Osteocyte (in vitro differentiated cells): ENCODE measurements at regions not wholly inside any gene's neighbourhood (a gene's known extent, or its start where the extent isn't known, plus 50 kb on each side); places are given as distances from the start of the nearest gene placed in this dataset.

Source experiments
- DNase-seq: peaks from one replicate; pipeline ENCODE4 v3.0.0; 2021; ENCODE audit warnings: mixed read lengths; ENCODE audit not compliant: unreplicated experiment; ENCODE audit errors: extremely low spot score
- H3K27ac Mint-ChIP-seq: one replicate; pipeline ENCODE4 v1.8.0; 2021; ENCODE audit warnings: mild to moderate bottlenecking, mixed read lengths; ENCODE audit not compliant: unreplicated experiment
- H3K27me3 Mint-ChIP-seq: one replicate; pipeline ENCODE4 v1.8.0; 2021; ENCODE audit warnings: mixed read lengths; ENCODE audit not compliant: unreplicated experiment
- H3K36me3 Mint-ChIP-seq: one replicate; pipeline ENCODE4 v1.8.0; 2021; ENCODE audit warnings: mixed read lengths; ENCODE audit not compliant: unreplicated experiment
- H3K4me1 Mint-ChIP-seq: one replicate; pipeline ENCODE4 v1.8.0; 2021; ENCODE audit warnings: mixed read lengths; ENCODE audit not compliant: unreplicated experiment
- H3K4me3 Mint-ChIP-seq: one replicate; pipeline ENCODE4 v1.8.0; 2021; ENCODE audit warnings: mild to moderate bottlenecking, moderate library complexity, mixed read lengths; ENCODE audit not compliant: unreplicated experiment
- H3K9me3 Mint-ChIP-seq: one replicate; pipeline ENCODE4 v1.8.0; 2021; ENCODE audit warnings: mixed read lengths; ENCODE audit not compliant: unreplicated experiment
- TF ChIP-seq, protein P1 (sequence below): fragments of 200-600 bp; sonication (generic); IDR thresholded peaks from 2 replicates; pipeline ENCODE4 v1.5.0; 2021; ENCODE audit warnings: antibody characterized with exemption, mild to moderate bottlenecking, moderate library complexity

DNA sequence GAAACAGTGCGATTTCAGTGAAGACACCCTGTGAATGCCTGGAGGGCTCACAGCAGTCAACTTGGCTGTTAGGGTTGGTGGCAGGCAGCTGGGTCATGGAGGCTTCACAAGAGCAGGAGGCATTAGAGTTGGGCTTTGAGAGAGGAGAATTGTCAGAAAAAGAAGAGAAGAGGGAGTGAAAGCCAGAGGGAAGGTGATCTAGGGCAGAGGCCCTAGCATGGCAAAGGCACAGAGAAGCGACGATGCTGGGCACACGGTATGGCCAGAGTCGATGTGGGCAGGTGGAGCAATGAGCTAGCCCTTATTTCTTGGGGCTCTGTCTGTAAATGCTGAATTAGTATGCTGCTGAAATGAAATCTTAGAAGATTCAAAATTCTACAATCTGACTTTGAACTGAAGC lies 52.6 kb upstream of the OLFM4 start:
- TF ChIP-seq, protein P1, sequence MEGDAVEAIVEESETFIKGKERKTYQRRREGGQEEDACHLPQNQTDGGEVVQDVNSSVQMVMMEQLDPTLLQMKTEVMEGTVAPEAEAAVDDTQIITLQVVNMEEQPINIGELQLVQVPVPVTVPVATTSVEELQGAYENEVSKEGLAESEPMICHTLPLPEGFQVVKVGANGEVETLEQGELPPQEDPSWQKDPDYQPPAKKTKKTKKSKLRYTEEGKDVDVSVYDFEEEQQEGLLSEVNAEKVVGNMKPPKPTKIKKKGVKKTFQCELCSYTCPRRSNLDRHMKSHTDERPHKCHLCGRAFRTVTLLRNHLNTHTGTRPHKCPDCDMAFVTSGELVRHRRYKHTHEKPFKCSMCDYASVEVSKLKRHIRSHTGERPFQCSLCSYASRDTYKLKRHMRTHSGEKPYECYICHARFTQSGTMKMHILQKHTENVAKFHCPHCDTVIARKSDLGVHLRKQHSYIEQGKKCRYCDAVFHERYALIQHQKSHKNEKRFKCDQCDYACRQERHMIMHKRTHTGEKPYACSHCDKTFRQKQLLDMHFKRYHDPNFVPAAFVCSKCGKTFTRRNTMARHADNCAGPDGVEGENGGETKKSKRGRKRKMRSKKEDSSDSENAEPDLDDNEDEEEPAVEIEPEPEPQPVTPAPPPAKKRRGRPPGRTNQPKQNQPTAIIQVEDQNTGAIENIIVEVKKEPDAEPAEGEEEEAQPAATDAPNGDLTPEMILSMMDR, result no peak
- Mint-ChIP-seq H3K4me1 (no peaks in the 10 kb centered on the region), H3K4me3 (no peak overlapping the region), H3K9me3 (peaks cover 16% of the 10 kb centered on the region), H3K27me3 (no peaks in the 10 kb centered on the region), H3K36me3 (no peaks in the 10 kb centered on the region), H3K27ac (no peak overlapping the region)
- peak; percentile 64 for DNase-seq

DNA sequence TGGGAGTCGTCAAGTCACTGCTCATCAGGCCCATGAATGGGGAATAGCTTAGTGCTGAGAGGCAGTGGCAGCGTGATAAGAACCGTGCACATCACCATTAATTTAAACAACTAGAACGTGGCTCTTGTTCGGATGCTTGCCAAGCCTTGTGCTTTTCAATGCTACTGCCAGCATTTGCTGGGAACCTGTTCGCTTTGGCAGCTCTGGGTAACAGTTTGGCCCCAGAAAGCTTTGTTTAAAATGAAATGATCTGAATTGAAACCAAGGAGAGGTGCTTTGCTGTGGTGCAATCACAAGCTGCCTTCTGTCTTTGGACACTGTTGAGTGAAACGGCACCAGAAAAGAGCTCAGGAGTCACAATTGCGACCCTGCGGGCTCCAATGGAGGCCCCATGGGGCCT lies 53.5 kb upstream of the OLFM4 start:
- peaks cover 10% of the 10 kb centered on the region for H3K9me3 Mint-ChIP-seq
- TF ChIP-seq, protein P1, result no peak
- no peak overlapping the region for H3K27ac Mint-ChIP-seq
- no peak overlapping the region for H3K4me3 Mint-ChIP-seq
- no peaks in the 10 kb centered on the region for H3K4me1 Mint-ChIP-seq
- no peaks in the 10 kb centered on the region for H3K36me3 Mint-ChIP-seq
- peak; percentile 66 for DNase-seq
- no peaks in the 10 kb centered on the region for H3K27me3 Mint-ChIP-seq

DNA sequence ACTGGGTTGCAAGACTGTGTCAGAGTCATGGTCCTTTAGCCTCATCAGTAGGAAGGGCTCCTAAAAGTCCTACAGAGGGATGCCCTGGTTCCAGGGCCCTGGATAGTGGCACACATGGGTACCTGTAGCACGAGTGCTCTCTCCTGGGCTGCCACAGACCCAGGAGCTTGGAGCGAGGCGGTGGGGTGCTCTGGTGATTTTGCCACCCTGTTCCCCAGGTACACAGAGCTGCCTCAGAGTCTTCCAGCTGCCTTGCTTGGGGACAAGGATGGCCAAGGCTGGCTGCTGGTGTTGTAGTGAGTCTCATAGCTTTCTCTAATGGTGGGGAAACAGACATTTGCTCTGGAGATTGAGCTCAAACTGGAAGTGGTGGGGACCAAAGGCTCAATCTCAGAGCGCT lies 53.9 kb upstream of the OLFM4 start:
- no peak overlapping the region for H3K4me3 Mint-ChIP-seq
- no peaks in the 10 kb centered on the region for H3K4me1 Mint-ChIP-seq
- no peaks in the 10 kb centered on the region for H3K27me3 Mint-ChIP-seq
- H3K36me3 Mint-ChIP-seq, result no peaks in the 10 kb centered on the region
- TF ChIP-seq, protein P1, result no peak
- no peak overlapping the region for H3K27ac Mint-ChIP-seq
- DNase-seq, result peak; percentile 75
- H3K9me3 Mint-ChIP-seq, result peaks cover 10% of the 10 kb centered on the region

DNA sequence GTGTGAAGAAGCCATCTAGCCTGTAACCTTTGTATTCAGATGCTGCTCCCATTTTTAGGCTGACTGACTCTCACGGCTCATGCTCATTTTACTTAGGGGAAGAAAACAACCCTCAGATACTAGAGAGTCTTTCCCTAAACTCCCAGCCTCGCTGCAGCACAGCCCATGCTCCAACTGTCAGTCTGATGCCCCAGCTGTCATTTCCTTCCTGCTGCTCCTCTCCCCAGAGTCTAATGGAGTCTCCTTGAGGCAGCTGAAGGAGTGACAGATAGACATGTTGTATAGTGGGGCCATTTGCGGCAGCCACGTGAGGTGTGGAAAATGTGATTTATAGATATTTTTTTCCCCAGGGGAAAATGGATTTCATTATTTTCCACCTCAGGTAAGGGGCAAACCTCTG lies 59.2 kb upstream of the OLFM4 start:
- Mint-ChIP-seq H3K27me3 (no peaks in the 10 kb centered on the region), H3K4me3 (no peak overlapping the region), H3K36me3 (no peaks in the 10 kb centered on the region), H3K27ac (no peak overlapping the region), H3K9me3 (peaks cover 5% of the 10 kb centered on the region), H3K4me1 (no peaks in the 10 kb centered on the region)
- TF ChIP-seq, protein P1, result no peak
- peak; percentile 15 for DNase-seq

DNA sequence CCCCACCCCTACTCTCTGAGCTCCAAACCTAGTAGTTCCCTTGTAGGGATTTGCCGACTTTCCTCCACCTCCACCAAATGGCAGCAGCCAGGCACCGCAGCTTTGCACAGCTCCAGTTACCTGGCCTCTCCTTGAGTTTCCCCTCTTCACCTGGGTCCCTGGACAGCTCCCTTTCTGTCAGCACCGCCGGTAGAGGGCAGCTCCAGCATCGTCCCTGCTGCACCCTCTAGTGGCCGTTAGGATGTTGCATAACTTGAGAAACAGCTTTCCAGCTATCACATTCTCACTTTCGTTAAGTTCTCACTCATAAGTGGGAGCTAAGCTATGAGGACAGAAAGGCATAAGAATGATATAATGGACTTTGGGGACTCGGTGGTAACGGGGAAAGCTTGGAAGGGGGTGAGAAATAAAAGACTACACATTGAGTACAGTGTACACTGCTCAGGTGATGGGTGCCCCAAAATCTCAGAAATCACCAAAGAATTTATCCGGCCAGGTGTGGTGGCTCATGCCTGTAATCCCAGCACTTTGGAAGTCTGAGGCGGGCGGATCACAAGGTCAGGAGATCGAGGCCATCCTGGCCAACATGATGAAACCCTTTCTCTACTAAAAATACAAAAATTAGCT lies 60.4 kb upstream of the OLFM4 start:
- DNase-seq, result peak; percentile 80
- no peaks in the 10 kb centered on the region for H3K36me3 Mint-ChIP-seq

More for the DNA sequence above, 60.4 kb upstream of the OLFM4 start:
- no peaks in the 10 kb centered on the region for H3K9me3 Mint-ChIP-seq
- TF ChIP-seq, protein P1, result peak; percentile 84
- no peaks in the 10 kb centered on the region for H3K27me3 Mint-ChIP-seq
- no peak overlapping the region for H3K27ac Mint-ChIP-seq
- no peaks in the 10 kb centered on the region for H3K4me1 Mint-ChIP-seq
- H3K4me3 Mint-ChIP-seq, result no peak overlapping the region
